ENCODE measurements at regions not wholly inside any gene's neighbourhood (a gene's known extent, or its start where the extent isn't known, plus 50 kb on each side); places are given as distances from the start of the nearest gene placed in this dataset.

DNA sequence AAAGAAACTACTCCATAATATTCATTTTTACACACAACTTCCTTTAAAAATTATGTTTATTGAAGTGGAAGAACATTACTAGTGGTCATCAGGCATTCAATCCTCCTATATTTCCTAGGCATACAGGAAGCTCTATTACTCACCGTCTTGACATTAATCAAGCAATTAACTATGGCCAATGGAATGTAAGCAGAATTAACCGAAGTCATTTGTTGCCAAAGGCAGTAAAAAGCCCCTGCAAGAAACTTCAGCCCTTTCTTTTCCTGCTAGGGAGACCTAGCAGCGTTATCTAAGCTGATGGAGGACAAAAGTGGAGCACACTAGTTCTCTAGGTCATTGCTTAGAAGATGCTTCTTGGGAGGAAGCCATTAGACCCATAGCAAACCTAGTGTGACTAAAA is 399.6 kb downstream of the KCNH5 start:
- Histone ChIP-seq H3K4me1 (no peaks in the 10 kb centered on the region), H3K27ac (no peak overlapping the region), H3K9me3 (no peaks in the 10 kb centered on the region), H3K27me3 (no peaks in the 10 kb centered on the region), H3K36me3 (no peaks in the 10 kb centered on the region), H3K4me3 (no peak overlapping the region)
- intact Hi-C loops (cut with DNase I), result no loop called here
- no peak for DNase-seq (ENCODE audit: low spot score in 2 of 2)
- TF ChIP-seq, protein P1, sequence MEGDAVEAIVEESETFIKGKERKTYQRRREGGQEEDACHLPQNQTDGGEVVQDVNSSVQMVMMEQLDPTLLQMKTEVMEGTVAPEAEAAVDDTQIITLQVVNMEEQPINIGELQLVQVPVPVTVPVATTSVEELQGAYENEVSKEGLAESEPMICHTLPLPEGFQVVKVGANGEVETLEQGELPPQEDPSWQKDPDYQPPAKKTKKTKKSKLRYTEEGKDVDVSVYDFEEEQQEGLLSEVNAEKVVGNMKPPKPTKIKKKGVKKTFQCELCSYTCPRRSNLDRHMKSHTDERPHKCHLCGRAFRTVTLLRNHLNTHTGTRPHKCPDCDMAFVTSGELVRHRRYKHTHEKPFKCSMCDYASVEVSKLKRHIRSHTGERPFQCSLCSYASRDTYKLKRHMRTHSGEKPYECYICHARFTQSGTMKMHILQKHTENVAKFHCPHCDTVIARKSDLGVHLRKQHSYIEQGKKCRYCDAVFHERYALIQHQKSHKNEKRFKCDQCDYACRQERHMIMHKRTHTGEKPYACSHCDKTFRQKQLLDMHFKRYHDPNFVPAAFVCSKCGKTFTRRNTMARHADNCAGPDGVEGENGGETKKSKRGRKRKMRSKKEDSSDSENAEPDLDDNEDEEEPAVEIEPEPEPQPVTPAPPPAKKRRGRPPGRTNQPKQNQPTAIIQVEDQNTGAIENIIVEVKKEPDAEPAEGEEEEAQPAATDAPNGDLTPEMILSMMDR (IDR thresholded peaks at IDR 0.05), result no peak
